GM23248 (cell line): ENCODE measurements at regions not wholly inside any gene's neighbourhood (a gene's known extent, or its start where the extent isn't known, plus 50 kb on each side); places are given as distances from the start of the nearest gene placed in this dataset.

Source experiments
- EZH2 ChIP-seq: fragments of 200-600 bp; sonication (generic); IDR thresholded peaks from 2 replicates; pipeline ENCODE4 v1.6.1; 2018; ENCODE audit warnings: antibody characterized with exemption, mild to moderate bottlenecking; ENCODE audit not compliant: insufficient read depth, poor library complexity, severe bottlenecking
- EZH2phosphoT487 ChIP-seq: fragments of 200-600 bp; sonication (generic); IDR thresholded peaks from 2 replicates; pipeline ENCODE4 v1.6.1; 2018; ENCODE audit warnings: antibody characterized with exemption, moderate library complexity, mild to moderate bottlenecking, low read depth; ENCODE audit not compliant: insufficient read depth

DNA sequence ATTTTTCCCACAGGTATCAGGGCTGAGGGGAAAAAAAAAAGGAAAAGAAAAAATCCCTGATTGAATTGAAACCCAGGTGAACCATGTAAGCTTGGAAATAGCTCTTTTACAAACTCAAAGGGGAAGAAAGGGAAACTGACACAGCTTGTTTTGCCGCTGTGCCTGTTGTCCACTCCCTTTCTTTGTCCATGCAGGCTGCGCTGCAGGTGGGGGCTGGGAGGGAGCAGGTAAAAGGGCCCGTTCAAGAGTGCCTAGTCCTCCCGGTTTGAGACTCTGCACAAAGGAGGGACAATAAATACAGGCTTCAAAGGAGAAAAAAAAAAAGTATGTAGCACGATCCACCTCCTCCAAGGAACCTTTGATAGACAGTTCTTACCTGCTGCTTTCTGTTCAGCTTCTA, 194.8 kb downstream of the GRIN2B start:
- TF ChIP-seq EZH2 (no peak), EZH2phosphoT487 (no peak)
